CD4-positive, alpha-beta T cell treated with Interleukin-17A for 4 hours (primary cell): ENCODE measurements at regions not wholly inside any gene's neighbourhood (a gene's known extent, or its start where the extent isn't known, plus 50 kb on each side); places are given as distances from the start of the nearest gene placed in this dataset.

Source experiments
- DNase-seq: peaks from one replicate; pipeline ENCODE4 v3.0.0-alpha.2; 2020; ENCODE audit warnings: mixed read lengths

- no peak for DNase-seq
Observed at GRCh38 chr18:44080054-44080453, 600.6 kb upstream of the SETBP1 start.

DNA sequence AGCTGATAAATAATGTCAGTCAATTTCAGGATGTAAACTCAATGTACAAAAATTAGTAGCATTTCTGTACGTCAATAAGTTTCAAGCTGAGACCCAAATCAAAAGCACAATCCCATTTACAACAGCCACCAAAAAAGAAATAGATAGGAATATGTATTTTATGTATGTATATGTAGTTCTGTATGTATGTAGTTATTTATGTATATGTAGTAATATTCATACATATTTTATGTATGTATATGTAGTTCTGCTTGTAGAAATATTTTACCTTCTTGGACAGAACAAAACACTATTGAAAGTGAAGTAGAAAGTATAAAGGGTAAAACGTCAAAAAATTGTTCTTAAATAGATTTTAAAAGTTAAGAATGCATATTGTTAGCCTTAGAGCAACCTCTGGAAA, 591.0 kb upstream of the SETBP1 start:
- DNase-seq = no peak

GRCh38 chr18:44090453-44090852, 590.2 kb upstream of the SETBP1 start:
- DNase-seq = no peak

- DNase-seq = no peak
Observed at GRCh38 chr18:44093253-44093652, 587.4 kb upstream of the SETBP1 start.

DNA sequence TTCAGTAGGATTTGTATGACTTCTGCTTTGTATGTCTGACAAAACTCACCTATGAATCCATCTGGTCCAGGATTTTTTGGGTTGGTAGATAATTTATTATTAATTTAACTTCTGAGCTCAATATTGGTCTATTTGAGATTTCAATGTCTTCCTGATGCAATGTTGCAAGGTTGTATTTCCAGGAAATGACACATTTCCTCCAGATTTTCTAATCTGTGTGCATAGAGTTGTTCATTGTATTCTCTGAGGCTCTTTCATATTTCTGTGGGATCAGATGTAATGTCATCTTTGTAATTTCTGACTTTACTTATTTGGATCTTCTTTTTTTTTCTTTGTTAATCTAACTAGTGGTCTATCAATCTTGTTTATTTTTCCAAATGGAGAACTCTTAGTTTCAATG, 584.7 kb upstream of the SETBP1 start:
- no peak for DNase-seq

- DNase-seq = no peak
Observed at GRCh38 chr18:44098551-44099098, 582.1 kb upstream of the SETBP1 start.

DNA sequence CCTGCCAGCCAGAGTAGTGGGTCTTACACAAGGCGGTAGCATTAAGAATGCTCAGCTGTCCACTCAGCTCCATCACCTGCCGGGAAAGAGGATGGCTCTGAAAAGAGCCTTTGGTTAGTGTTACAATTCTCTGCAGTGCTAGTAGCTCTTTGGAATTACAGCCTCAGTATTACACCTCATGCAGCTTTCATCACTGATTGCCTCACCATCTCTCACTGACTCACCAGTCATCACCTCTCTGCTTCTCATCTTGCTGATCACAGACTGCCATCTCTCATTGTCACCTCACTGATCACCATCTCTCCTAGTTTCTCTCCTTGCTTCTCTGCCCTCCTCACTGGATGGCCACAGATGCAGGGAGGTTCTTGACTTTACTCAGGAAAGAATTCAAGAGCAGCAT, 573.5 kb upstream of the SETBP1 start:
- DNase-seq = no peak

DNA sequence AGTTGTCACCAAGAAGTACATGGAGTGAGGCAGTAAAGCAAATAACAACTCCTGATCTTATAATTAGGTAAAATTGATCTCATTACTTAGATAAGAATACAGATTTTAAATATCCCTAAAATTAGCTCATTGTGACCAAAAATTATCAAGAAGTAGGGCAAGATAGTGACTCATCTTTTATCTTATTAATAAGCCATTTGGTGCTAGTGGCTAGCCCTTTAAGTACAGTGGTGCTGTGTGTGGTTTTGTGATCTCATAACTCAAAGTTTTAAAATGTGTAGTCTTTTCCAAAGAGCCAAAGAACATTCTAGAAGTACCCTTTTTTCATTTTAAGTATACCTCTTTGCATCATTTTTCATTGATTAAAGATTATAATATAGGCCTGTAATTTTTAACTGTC, 569.4 kb upstream of the SETBP1 start:
- no peak for DNase-seq

DNA sequence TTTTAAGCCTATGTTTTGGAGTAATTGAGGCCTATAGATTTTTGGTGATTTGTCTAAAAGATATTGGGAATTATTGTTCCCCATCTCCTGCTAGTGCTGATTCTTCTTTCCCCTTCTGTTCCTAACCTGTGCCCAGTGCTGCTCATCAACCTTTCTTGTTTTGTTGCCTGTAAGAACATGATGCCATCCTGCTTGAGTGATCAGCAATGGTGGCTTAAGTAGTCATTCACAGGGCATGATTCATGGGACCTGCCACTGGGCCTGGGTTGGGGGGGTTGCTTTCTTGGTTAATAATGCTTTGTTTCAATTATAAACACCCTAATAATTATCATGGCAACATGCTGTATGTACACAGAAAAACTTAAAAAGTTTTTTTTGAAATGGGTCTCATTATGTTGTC, 562.9 kb upstream of the SETBP1 start:
- DNase-seq = no peak

GRCh38 chr18:44119607-44120006, 561.1 kb upstream of the SETBP1 start:
- no peak for DNase-seq

DNA sequence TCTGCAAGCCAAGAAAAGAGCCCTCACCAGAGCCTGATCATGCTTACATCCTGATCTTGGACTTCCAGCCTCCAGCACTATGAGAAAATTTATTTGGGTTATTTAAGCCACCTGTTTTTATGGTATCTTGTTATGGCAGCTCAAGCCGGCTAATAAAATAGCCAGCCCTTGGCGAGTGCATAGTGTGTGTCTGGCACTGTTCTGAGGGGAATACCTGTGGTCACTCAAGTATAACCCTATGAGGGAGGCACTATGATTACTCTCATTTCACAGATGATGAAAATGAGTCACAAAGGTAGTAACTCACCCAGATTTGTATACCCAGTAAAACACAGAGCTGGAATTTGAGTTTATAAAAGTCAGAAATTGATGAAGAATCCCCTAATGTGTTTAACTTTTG, 556.9 kb upstream of the SETBP1 start:
- no peak for DNase-seq

DNA sequence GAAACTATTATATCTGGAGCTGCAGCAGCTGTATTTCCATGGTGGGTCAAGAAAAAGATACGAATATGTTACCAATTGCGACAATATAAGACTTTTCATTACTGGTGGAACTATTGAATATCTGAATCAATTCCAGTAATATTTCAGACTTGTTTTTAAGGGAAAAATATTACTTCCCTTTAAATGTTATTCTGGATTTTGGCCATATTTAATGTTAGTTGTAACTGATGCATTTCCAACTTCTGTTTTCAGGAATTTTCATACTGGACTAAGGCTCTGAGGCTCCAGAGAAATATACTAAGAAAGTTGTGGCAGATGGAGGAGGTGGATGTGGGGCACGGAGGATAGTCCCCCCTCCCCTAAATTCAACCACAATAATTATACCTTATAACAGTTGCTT, 555.2 kb upstream of the SETBP1 start:
- no peak for DNase-seq

DNA sequence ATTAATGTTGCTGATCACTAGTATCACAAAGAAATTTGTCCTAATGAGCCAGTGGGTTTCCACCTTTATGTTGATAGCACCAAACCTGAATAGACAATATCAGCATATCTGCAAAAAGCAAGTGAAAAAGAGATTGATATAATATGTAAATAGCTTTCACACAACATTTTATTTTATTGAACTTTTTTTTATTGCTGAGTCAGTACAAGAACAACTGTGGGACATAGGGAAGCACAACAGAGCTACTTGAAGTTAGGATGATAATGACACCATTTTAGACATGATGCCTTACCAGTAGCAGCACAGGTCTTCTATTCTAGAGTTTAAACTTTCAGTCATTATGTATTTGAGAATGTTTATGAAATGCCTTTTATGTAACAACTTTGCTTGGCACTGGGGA, 554.1 kb upstream of the SETBP1 start:
- DNase-seq = no peak

DNA sequence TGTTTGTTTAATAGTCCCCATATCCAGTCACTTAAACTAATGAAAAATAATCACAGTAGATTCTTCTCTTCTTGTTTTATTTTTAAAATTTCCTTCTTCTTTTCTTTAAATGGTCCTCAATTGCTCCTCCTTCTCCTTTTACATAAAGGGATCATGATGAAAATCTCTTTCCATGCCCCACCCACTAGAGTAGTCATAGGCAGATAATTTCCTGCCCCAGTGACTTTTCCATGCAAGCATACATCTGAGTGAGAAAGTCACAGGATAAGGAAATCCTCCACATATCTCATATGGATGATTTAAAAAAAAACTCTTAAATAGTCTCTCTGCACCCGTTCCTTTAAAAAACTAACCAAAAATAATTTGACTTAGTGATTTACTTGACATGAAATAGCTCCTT, 552.3 kb upstream of the SETBP1 start:
- no peak for DNase-seq

DNA sequence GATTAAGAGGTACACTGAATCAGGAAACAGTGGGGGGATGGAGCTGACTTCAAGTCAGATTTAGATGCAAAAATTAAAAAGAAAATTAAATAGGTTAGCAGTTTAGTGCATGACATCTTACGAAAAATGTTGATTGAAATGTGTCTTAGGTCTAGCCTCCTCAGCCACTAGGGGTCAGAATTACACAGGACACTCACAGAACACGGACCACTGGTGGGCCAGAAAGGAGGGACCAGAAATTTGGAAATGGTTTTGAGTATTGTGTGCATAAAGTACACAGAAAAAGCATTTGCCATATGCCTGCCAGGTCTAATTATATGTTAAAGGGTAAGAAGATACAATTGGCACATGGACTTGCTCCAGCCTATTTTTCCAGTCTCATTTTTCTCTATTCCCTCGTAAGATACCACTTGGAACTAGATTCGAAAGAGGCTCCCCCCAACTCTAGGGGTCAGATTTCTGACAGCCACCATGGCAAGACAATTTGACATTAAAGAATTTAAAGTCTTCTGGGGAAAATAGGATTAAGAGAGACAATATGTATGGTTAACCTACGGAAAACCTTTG, 550.2 kb upstream of the SETBP1 start:
- DNase-seq = no peak

DNA sequence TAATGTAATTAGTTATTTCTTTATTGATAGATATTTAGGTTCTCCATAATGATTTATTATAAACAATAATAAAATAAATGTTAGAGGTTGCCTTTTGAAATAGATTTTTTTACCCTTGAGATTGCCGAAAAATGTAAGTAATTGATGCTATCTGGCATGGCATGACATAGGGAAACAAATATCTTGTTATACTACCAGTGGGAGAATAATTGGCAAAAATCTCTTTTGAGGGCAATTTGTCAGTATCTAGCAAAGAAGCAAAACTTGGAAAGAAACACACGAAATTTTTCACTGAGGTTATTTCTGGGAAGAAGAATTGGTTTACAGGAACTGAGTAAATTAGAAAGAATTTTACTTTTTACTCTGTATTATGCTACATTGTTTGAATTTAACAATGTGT, 547.2 kb upstream of the SETBP1 start:
- no peak for DNase-seq

DNA sequence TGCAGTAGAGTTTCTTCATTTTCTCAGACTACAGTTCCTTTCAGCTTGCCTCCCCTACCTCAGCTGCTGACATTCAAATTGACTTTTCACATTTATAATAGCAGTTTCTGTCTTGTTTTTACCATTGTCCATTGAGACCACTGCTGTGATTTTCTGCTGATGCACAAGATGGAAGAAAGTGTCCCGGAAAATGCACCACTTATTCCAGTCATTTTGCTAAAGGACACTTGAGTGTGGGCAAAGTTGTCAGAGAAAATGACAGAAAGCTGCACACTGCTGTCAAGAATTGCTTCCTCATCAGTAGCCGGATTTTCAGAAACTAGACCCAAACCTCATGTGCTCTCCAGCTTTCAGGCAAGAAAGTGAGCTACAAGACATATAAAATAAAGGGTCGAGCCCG, 546.2 kb upstream of the SETBP1 start:
- DNase-seq = no peak

DNA sequence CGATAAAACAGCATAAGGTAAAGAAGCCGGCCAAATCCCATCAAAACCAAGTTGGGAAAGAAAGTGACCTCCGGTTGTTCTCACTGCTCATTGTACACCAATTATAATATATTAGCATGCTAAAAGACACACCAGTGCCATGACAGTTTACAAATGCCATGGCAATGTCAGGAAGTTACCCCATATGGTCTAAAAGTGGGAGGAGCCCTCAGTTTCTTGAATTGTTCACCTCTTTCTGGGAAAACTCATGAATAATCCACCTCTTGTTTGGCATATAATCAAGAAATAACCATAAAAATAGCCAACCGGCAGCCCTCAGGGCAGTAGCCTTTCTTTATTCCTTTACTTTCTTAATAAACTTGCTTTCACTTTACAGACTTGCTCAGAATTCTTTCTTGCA, 544.9 kb upstream of the SETBP1 start:
- no peak for DNase-seq

GRCh38 chr18:44136326-44136725, 544.4 kb upstream of the SETBP1 start:
- no peak for DNase-seq

GRCh38 chr18:44143072-44143471, 537.6 kb upstream of the SETBP1 start:
- DNase-seq = no peak

- DNase-seq = no peak
Observed at GRCh38 chr18:44149706-44150105, 531.0 kb upstream of the SETBP1 start.

- no peak for DNase-seq
Observed at GRCh38 chr18:44153981-44154380, 526.7 kb upstream of the SETBP1 start.

DNA sequence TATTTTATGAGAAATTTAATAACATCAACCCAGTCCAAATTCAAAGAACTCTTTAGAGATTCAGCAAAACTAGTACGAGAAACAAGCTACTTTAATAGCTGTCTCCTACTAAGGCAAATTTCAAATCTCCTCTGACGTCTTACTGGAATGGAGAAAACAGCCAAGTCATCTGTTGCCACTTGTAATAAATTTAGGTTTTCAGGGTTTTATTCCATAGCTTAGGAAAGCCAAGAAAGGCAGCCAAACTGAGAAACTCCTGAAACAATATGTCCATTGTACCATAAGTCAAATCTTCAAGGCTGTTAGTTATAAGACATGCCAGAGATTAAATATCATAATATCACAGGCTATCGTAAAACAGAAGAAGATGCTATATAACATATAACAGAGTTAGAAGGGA, 524.6 kb upstream of the SETBP1 start:
- DNase-seq = no peak

DNA sequence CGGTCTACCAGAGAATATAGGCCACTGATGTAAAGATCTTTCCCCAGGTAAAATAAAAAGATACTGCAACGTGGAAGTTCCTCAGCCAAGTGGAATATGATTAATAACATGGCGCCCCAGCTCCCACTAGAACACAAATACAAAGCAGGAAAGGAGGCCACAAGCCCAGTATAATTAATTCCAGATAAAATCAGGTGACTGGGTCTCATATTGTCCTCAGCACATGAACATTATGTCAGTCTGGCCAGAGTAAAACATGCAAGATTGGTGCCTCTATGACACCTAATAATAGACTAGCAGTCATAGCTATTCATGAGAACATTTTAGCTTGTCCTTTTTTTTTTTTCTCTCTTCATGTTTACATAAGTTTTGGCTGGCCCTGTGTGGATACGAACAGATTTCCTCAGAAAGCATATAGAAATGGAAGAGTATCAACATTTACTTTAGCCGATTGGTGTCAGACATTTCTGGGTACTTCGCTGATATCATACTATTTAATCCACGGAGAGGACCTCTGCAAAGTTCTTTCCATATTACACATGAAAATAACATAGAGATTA, 523.8 kb upstream of the SETBP1 start:
- no peak for DNase-seq

- DNase-seq = no peak
Observed at GRCh38 chr18:44170208-44170880, 510.3 kb upstream of the SETBP1 start.
